Spleen (tissue), 11 donors: ENCODE measurements at regions not wholly inside any gene's neighbourhood (a gene's known extent, or its start where the extent isn't known, plus 50 kb on each side); places are given as distances from the start of the nearest gene placed in this dataset.

Source experiments
- DNase-seq: peaks from one replicate; pipeline ENCODE4 v3.0.0-alpha.2; 2020
- H3K27ac ChIP-seq, 8 donors: fragments of 200-600 bp; sonication (generic) in 7 of 8; 1 replicate in 4 of 8; 2 replicates in 4 of 8; pipeline versions ENCODE4 v1.5.0 to v1.8.0; 2016 to 2021; ENCODE audit warnings: inconsistent platforms in 4 of 8, mild to moderate bottlenecking in 4 of 8, moderate library complexity in 1 of 8
- H3K27me3 ChIP-seq, 7 donors: fragments of 200-600 bp; sonication (generic) in 6 of 7; replicated peaks in 1 of 7; 1 replicate in 4 of 7; 2 replicates in 3 of 7; pipeline versions ENCODE4 v1.5.0 to v1.8.0; 2016 to 2021; ENCODE audit warnings: inconsistent platforms in 3 of 7, mild to moderate bottlenecking in 1 of 7
- H3K36me3 ChIP-seq, 6 donors: fragments of 200-600 bp; sonication (generic) in 5 of 6; 1 replicate in 4 of 6; 2 replicates in 2 of 6; pipeline versions ENCODE4 v1.5.0 to v1.8.0; 2016 to 2021; ENCODE audit warnings: inconsistent platforms in 2 of 6
- H3K4me1 ChIP-seq, 6 donors: fragments of 200-600 bp; sonication (generic) in 5 of 6; 1 replicate in 3 of 6; 2 replicates in 3 of 6; pipeline versions ENCODE4 v1.5.0 to v1.8.0; 2016 to 2021; ENCODE audit warnings: inconsistent platforms in 3 of 6
- H3K4me3 ChIP-seq, 8 donors: fragments of 200-600 bp; sonication (generic) in 7 of 8; 1 replicate in 4 of 8; 2 replicates in 4 of 8; pipeline versions ENCODE4 v1.5.0 to v1.8.0; 2016 to 2021; ENCODE audit warnings: inconsistent platforms in 4 of 8, mild to moderate bottlenecking in 4 of 8, moderate library complexity in 2 of 8
- H3K9me3 ChIP-seq, 8 donors: fragments of 200-600 bp; sonication (generic) in 7 of 8; 1 replicate in 4 of 8; 2 replicates in 4 of 8; pipeline versions ENCODE4 v1.5.0 to v1.8.0; 2016 to 2021; ENCODE audit warnings: inconsistent platforms in 4 of 8
- POLR2A ChIP-seq, 3 donors: fragments of 450-650 bp; IDR thresholded peaks; one replicate each; pipeline ENCODE4 v1.5.1; 2017; ENCODE audit warnings: antibody characterized with exemption in 3 of 3, mild to moderate bottlenecking in 1 of 3
- POLR2AphosphoS5 ChIP-seq, 3 donors: sonication (generic); formaldehyde crosslinking; IDR thresholded peaks; one replicate each; pipeline ENCODE4 v1.5.1; 2017; ENCODE audit warnings: antibody characterized with exemption in 3 of 3
- WGBS, 5 donors: extraction: QIAGEN DNeasy Blood & Tissue Kit in 3 of 5; methylation state at CpG; one replicate each; pipeline versions ENCODE4 v1.1.5 to v1.1.7; 2013 to 2018; 5-methylcytosine and 5-hydroxymethylcytosine counted together
- intact Hi-C: fragments of 100-400 bp; cut with DNase I; formaldehyde crosslinking; loops from one replicate; pipeline ENCODE4 v1.15.0; 2023; ENCODE audit warnings: low total_unique reads
- TF ChIP-seq, protein P1 (sequence below), 11 experiments: fragments of 200-600 bp in 7 of 11; fragments of 450-650 bp in 4 of 11; sonication (generic) in 4 of 11; IDR thresholded peaks in 8 of 11; conservative IDR thresholded peaks in 3 of 11; 1 replicate in 7 of 11; 2 replicates in 4 of 11; pipeline versions ENCODE4 v1.4.0 to v1.8.0; 2016 to 2021; ENCODE audit warnings: antibody characterized with exemption in 11 of 11, inconsistent platforms in 4 of 11, mild to moderate bottlenecking in 1 of 11
- donor health status: healthy with polysubstance abuse.
- donor health status: DM: no; HTN: no; CAD: no; lungs with moderate emphysema.
- donor health status: DM: no; HTN: no; CAD: no.
- donor health status: Bipolar disorder and iron deficiency.
- donor health status: healthy.
- donor health status: DM: no; HTN: no; CAD: no.
- donor health status: DM: yes; HTN: yes; CAD: no.

GRCh38 chrX:125170459-125170858, 149.2 kb upstream of the TEX13C start:
- Histone ChIP-seq H3K36me3 (no peaks in the 10 kb centered on the region), H3K27ac (no peak overlapping the region), H3K27me3 (no peaks in the 10 kb centered on the region), H3K9me3 (no peaks in the 10 kb centered on the region), H3K4me1 (no peaks in the 10 kb centered on the region), H3K4me3 (no peak overlapping the region)
- TF ChIP-seq POLR2A (IDR thresholded peaks at IDR 0.05), result no peak
- no peak for TF ChIP-seq POLR2AphosphoS5 (IDR thresholded peaks at IDR 0.05)
- TF ChIP-seq, protein P1, sequence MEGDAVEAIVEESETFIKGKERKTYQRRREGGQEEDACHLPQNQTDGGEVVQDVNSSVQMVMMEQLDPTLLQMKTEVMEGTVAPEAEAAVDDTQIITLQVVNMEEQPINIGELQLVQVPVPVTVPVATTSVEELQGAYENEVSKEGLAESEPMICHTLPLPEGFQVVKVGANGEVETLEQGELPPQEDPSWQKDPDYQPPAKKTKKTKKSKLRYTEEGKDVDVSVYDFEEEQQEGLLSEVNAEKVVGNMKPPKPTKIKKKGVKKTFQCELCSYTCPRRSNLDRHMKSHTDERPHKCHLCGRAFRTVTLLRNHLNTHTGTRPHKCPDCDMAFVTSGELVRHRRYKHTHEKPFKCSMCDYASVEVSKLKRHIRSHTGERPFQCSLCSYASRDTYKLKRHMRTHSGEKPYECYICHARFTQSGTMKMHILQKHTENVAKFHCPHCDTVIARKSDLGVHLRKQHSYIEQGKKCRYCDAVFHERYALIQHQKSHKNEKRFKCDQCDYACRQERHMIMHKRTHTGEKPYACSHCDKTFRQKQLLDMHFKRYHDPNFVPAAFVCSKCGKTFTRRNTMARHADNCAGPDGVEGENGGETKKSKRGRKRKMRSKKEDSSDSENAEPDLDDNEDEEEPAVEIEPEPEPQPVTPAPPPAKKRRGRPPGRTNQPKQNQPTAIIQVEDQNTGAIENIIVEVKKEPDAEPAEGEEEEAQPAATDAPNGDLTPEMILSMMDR (IDR thresholded peaks at IDR 0.05 in 8 of 11, conservative IDR thresholded peaks at IDR 0.05 in 3 of 11), result no peak
- DNase-seq, result no peak
- 46 to 74% (median 67%) methylated on average over 4 of the region's 4 CpGs for WGBS, 5 donors
- intact Hi-C loops, result no loop called here

GRCh38 chrX:125172531-125172930, 147.1 kb upstream of the TEX13C start:
- DNase-seq, result no peak
- H3K27me3 ChIP-seq, result no peaks in the 10 kb centered on the region
- no peaks in the 10 kb centered on the region for H3K9me3 ChIP-seq
- no peak overlapping the region for H3K4me3 ChIP-seq
- intact Hi-C loops, result no loop called here
- no peaks in the 10 kb centered on the region for H3K36me3 ChIP-seq
- no peaks in the 10 kb centered on the region for H3K4me1 ChIP-seq
- 69 to 88% (median 84%) methylated on average over 5 of the region's 5 CpGs for WGBS, 5 donors
- H3K27ac ChIP-seq, result no peak overlapping the region
- TF ChIP-seq POLR2AphosphoS5 (IDR thresholded peaks at IDR 0.05) (no peak), POLR2A (IDR thresholded peaks at IDR 0.05) (no peak)
- TF ChIP-seq, protein P1 (IDR thresholded peaks at IDR 0.05 in 8 of 11, conservative IDR thresholded peaks at IDR 0.05 in 3 of 11), result no peak

GRCh38 chrX:125175991-125176584, 143.6 kb upstream of the TEX13C start:
- Histone ChIP-seq H3K4me3 (no peak overlapping the region), H3K27me3 (no peaks in the 10 kb centered on the region), H3K4me1 (no peaks in the 10 kb centered on the region), H3K9me3 (no peaks in the 10 kb centered on the region), H3K27ac (no peak overlapping the region), H3K36me3 (no peaks in the 10 kb centered on the region)
- TF ChIP-seq, protein P1 (IDR thresholded peaks at IDR 0.05 in 8 of 11, conservative IDR thresholded peaks at IDR 0.05 in 3 of 11), result no peak
- TF ChIP-seq POLR2A (IDR thresholded peaks at IDR 0.05) (no peak), POLR2AphosphoS5 (IDR thresholded peaks at IDR 0.05) (no peak)
- 0 to 55% (median 0%) methylated on average over 1 of the region's 1 CpG for WGBS, 5 donors
- DNase-seq, result no peak
- intact Hi-C loops, result no loop called here

DNA sequence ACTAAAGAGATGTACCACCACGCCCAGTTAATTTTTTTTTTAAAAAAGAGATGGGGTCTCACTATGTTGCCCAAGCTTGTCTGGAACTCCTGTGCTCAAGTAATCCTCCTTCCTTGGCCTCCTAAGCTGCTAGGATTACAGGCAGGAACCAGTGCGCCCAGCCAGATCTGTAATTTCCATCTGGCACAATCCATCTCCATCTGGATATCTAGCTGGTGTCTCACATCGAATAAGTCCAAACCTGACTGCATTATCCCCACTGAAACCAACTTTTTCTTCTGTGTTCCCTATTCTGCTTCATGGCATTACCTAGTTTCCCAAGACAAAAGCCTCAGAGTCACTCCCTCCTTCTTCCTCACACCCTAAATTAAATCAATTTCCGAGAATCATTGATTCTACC, 125.8 kb upstream of the TEX13C start:
- no peak for TF ChIP-seq POLR2AphosphoS5 (IDR thresholded peaks at IDR 0.05)
- TF ChIP-seq, protein P1 (IDR thresholded peaks at IDR 0.05 in 8 of 11, conservative IDR thresholded peaks at IDR 0.05 in 3 of 11), result no peak
- TF ChIP-seq POLR2A (IDR thresholded peaks at IDR 0.05), result no peak
- 75 to 96% (median 83%) methylated on average over 4 of the region's 4 CpGs for whole genome bisulfite sequencing, 5 donors
- no peaks in the 10 kb centered on the region for H3K36me3 ChIP-seq
- H3K9me3 ChIP-seq, result no peaks in the 10 kb centered on the region
- H3K27me3 ChIP-seq, result peaks cover 0 to 2% (median 0%) of the 10 kb centered on the region in 7 donors
- no peak overlapping the region for H3K4me3 ChIP-seq
- H3K4me1 ChIP-seq, result no peaks in the 10 kb centered on the region
- no peak overlapping the region for H3K27ac ChIP-seq
- intact Hi-C loops, result no loop called here
- no peak for DNase-seq
